HCT116 (cell line): ENCODE measurements at regions not wholly inside any gene's neighbourhood (a gene's known extent, or its start where the extent isn't known, plus 50 kb on each side); places are given as distances from the start of the nearest gene placed in this dataset.

Source experiments
- ATAC-seq: fragments of 200-7000 bp; cut with Tn5 transposase; 2 replicates; pipeline ENCODE4 v1.9.1; 2020; ENCODE audit warnings: mild to moderate bottlenecking, moderate library complexity
- BruUV-seq: library from RNA; stranded (reverse); fragments of 400-500 nt; replicated peaks from 2 replicates; lab custom pipeline; 2021; lab: Mats Ljungman, UMichigan
- CTCF ChIA-PET: fragments of 300-600 bp; sonication (Branson Sonifier 250); formaldehyde crosslinking; loops from one replicate; lab custom pipeline; 2021; ENCODE audit warnings: antibody characterized with exemption; lab: Charles Lee
- POLR2A ChIA-PET: fragments of 300-600, 350-600 bp; sonication (Branson Sonifier 250); formaldehyde crosslinking; loops from one replicate; lab custom pipeline; 2021; ENCODE audit warnings: antibody characterized with exemption; lab: Charles Lee
- RAD21 ChIA-PET, 2 experiments: fragments of 300-600 bp; sonication (Branson Sonifier 250); formaldehyde crosslinking; loops; one replicate each; lab custom pipeline; 2023; ENCODE audit warnings: low total read pairs in 2 of 2; ENCODE audit not compliant: uncharacterized antibody in 2 of 2, unreplicated experiment in 2 of 2, low non-redundant PET in 1 of 2; lab: Charles Lee
- DNase-seq: peaks from one replicate; pipeline ENCODE4 v3.0.0-alpha.2; 2010; ENCODE audit warnings: low read depth, low spot score
- H2AFZ ChIP-seq: fragments of 200-600 bp; shearing (Covaris generic), sonication (generic); 2 replicates; pipeline ENCODE4 v1.6.1; 2017; ENCODE audit warnings: low read depth, mixed run types, mixed read lengths, antibody characterized with exemption, low read length; ENCODE audit not compliant: poor library complexity, severe bottlenecking
- H3K27ac ChIP-seq: 2 replicates; pipeline ENCODE4 v1.5.1; 2012; ENCODE audit warnings: low read depth, low read length
- H3K27me3 ChIP-seq: fragments of 200-600 bp; sonication (generic); 2 replicates; pipeline ENCODE4 v1.6.1; 2016; ENCODE audit warnings: mixed run types, low read length, mixed read lengths; ENCODE audit not compliant: insufficient read depth
- H3K36me3 ChIP-seq, 2 experiments: fragments of 200-500 bp in 1 of 2; fragments of 200-600 bp in 1 of 2; sonication (Bioruptor generic) in 1 of 2; sonication (generic) in 1 of 2; 2 replicates each; pipeline versions ENCODE4 v1.5.1 to v1.6.1; 2014 to 2016; ENCODE audit warnings: low read length in 2 of 2, inconsistent platforms in 1 of 2, mixed read lengths in 1 of 2, mixed run types in 1 of 2; ENCODE audit not compliant: insufficient read depth in 2 of 2, control insufficient read depth in 1 of 2
- H3K4me1 ChIP-seq, 2 experiments: fragments of 200-600 bp in 1 of 2; sonication (generic) in 1 of 2; 2 replicates each; pipeline versions ENCODE4 v1.5.1 to v1.6.1; 2012 to 2017; ENCODE audit warnings: low read length in 2 of 2, inconsistent platforms in 1 of 2, mild to moderate bottlenecking in 1 of 2, mixed read lengths in 1 of 2, mixed run types in 1 of 2, moderate library complexity in 1 of 2; ENCODE audit not compliant: insufficient read depth in 2 of 2, control insufficient read depth in 1 of 2
- H3K4me2 ChIP-seq: fragments of 200-600 bp; sonication (generic); 2 replicates; pipeline ENCODE4 v1.6.1; 2017; ENCODE audit warnings: mixed run types, low read length, mixed read lengths
- H3K4me3 ChIP-seq, 2 experiments: fragments of 200-600 bp in 1 of 2; sonication (generic) in 1 of 2; replicated peaks in 1 of 2; 2 replicates each; pipeline ENCODE4 v1.5.1; 2011 to 2016; ENCODE audit warnings: low read length in 2 of 2, control low read depth in 1 of 2, low read depth in 1 of 2, mild to moderate bottlenecking in 1 of 2, mixed read lengths in 1 of 2, mixed run types in 1 of 2
- H3K79me2 ChIP-seq: fragments of 200-600 bp; sonication (generic); 2 replicates; pipeline ENCODE4 v1.6.1; 2017; ENCODE audit warnings: mild to moderate bottlenecking, mixed run types, low read length, moderate library complexity, mixed read lengths; ENCODE audit not compliant: insufficient read depth
- H3K9ac ChIP-seq: fragments of 200-600 bp; sonication (generic); 2 replicates; pipeline ENCODE4 v1.6.1; 2016; ENCODE audit warnings: low read length, mixed read lengths
- H3K9me2 ChIP-seq: fragments of 200-600 bp; sonication (generic), shearing (Covaris generic); 2 replicates; pipeline ENCODE4 v1.6.1; 2017; ENCODE audit warnings: mixed run types, mild to moderate bottlenecking, moderate library complexity; ENCODE audit not compliant: insufficient read depth
- H3K9me3 ChIP-seq, 2 experiments: fragments of 200-500 bp in 1 of 2; fragments of 200-600 bp in 1 of 2; sonication (Bioruptor generic) in 1 of 2; sonication (generic) in 1 of 2; 2 replicates each; pipeline ENCODE4 v1.6.1; 2014 to 2017; ENCODE audit warnings: low read length in 2 of 2, mixed read lengths in 2 of 2, inconsistent platforms in 1 of 2, low read depth in 1 of 2, mild to moderate bottlenecking in 1 of 2, mixed run types in 1 of 2, moderate library complexity in 1 of 2; ENCODE audit not compliant: control insufficient read depth in 1 of 2, insufficient read depth in 1 of 2
- H4K20me1 ChIP-seq: fragments of 200-600 bp; sonication (generic), shearing (Covaris generic); 2 replicates; pipeline ENCODE4 v1.6.1; 2017; ENCODE audit warnings: mixed run types, mild to moderate bottlenecking, moderate library complexity; ENCODE audit not compliant: insufficient read depth
- CEBPB ChIP-seq: IDR thresholded peaks from 2 replicates; pipeline ENCODE4 v1.6.1; 2012; ENCODE audit warnings: low read depth
- EGR1 ChIP-seq: IDR thresholded peaks from 2 replicates; pipeline ENCODE4 v1.6.1; 2012; ENCODE audit warnings: low read depth
- ELF1 ChIP-seq: IDR thresholded peaks from 2 replicates; pipeline ENCODE4 v1.6.1; 2012; ENCODE audit warnings: low read depth, borderline replicate concordance
- EZH2 ChIP-seq: fragments of 200-600 bp; sonication (generic); IDR thresholded peaks from 2 replicates; pipeline ENCODE4 v1.6.1; 2017; ENCODE audit warnings: antibody characterized with exemption, mixed run types
- EZH2phosphoT487 ChIP-seq: fragments of 200-600 bp; IDR thresholded peaks from 2 replicates; pipeline ENCODE4 v1.6.1; 2018; ENCODE audit warnings: antibody characterized with exemption, borderline replicate concordance
- FOSL1 ChIP-seq: IDR thresholded peaks from 2 replicates; pipeline ENCODE4 v1.6.1; 2012; ENCODE audit warnings: low read depth
- JUND ChIP-seq: IDR thresholded peaks from 2 replicates; pipeline ENCODE4 v1.6.1; 2012
- POLR2A ChIP-seq: IDR thresholded peaks from 2 replicates; pipeline ENCODE4 v1.7.0; 2011; ENCODE audit warnings: borderline replicate concordance; ENCODE audit not compliant: insufficient read depth, insufficient read length; ENCODE audit errors: extremely low read depth
- RAD21 ChIP-seq: IDR thresholded peaks from 2 replicates; pipeline ENCODE4 v1.6.1; 2012; ENCODE audit warnings: low read depth, mild to moderate bottlenecking
- SIN3A ChIP-seq: IDR thresholded peaks from 2 replicates; pipeline ENCODE4 v1.6.1; 2012; ENCODE audit warnings: low read depth
- SP1 ChIP-seq: IDR thresholded peaks from 2 replicates; pipeline ENCODE4 v1.6.1; 2012; ENCODE audit warnings: low read depth
- SRF ChIP-seq: IDR thresholded peaks from 2 replicates; pipeline ENCODE4 v1.6.1; 2012; ENCODE audit warnings: low read depth
- TCF7L2 ChIP-seq: IDR thresholded peaks from 2 replicates; pipeline ENCODE4 v1.7.0; 2011; ENCODE audit warnings: borderline replicate concordance, inconsistent platforms; ENCODE audit not compliant: insufficient read depth, insufficient read length; ENCODE audit errors: extremely low read depth
- ZNF274 ChIP-seq: fragments of 200-500 bp; sonication (Bioruptor generic); IDR thresholded peaks from 2 replicates; pipeline ENCODE4 v1.6.1; 2014; ENCODE audit warnings: mild to moderate bottlenecking, low read depth, low read length, inconsistent platforms
- intact Hi-C: fragments of 100-400 bp; cut with micrococcal nuclease; formaldehyde crosslinking; loops from 2 replicates; pipeline ENCODE4 v1.10.0; 2022
- TF ChIP-seq, protein P1 (sequence below): IDR thresholded peaks from 2 replicates; pipeline ENCODE4 v1.6.1; 2012
- TF ChIP-seq, protein P2 (sequence below): IDR thresholded peaks from 2 replicates; pipeline ENCODE4 v1.6.1; 2012; ENCODE audit warnings: low read depth

DNA sequence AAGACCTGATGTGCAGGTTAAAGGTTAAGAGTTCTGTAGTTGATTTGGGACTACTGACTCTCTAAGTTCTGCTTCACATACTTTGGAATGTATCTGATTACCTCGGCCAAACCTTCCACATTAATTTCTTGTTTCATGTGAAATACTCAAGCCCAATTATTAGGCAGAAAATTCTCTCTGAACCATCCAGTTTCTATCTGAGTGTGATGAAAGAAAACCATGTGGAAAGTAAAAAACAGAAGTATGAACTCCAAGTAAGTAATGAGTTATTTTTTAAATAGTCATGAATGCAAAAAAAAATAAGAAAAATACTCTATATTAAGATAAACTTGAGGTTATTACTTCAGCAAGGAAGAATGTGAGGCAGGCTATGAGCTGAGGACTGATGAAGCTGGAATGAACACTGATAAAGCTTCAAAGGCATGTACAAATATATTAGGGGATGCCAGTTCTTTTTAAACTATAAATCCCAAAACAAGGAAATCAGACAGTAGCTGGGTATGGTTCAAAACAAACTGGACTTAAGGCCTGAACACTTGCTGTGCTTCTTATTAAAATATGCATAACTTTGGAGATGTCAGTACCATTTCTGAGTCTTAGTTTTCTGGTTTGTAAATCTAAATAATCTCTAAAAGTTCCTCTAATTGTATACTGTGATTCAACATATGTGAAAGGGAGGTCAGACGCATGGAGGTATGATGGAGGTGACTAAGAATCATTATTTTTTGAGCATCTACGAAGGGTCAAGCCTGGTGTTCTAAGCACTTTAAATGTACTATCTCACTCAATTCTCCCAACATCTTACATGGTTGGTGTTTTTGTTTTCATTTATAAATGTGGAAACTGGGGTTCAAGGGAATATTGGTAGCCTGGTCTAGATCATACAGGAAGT lies 59.6 kb downstream of the COL6A6 start:
- TF ChIP-seq JUND, result no peak
- TF ChIP-seq EZH2, result no peak
- TF ChIP-seq CEBPB, result no peak
- TF ChIP-seq EZH2phosphoT487, result no peak
- TF ChIP-seq SRF, result no peak
- no peak for TF ChIP-seq SP1
- TF ChIP-seq TCF7L2, result no peak
- TF ChIP-seq, protein P1, sequence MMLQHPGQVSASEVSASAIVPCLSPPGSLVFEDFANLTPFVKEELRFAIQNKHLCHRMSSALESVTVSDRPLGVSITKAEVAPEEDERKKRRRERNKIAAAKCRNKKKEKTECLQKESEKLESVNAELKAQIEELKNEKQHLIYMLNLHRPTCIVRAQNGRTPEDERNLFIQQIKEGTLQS, result no peak
- TF ChIP-seq, all 23 proteins: peak for 0
- H3K4me1 ChIP-seq, result no peaks in the 10 kb centered on the region
- H3K36me3 ChIP-seq, result no peaks in the 10 kb centered on the region
- ChIA-PET POLR2A (no interaction called here), RAD21 (no interaction called here), CTCF (no interaction called here)
- no TSS peak for BruUV-seq
- ATAC-seq (no peak), DNase-seq (no peak)
- peaks cover 61% of the 10 kb centered on the region for H3K27me3 ChIP-seq
- no peaks in the 10 kb centered on the region for H3K79me2 ChIP-seq
- H3K9me3 ChIP-seq, result no peaks in the 10 kb centered on the region
- no peak overlapping the region for H3K4me2 ChIP-seq
- H3K9ac ChIP-seq, result no peak overlapping the region
- intact Hi-C loops, result no loop called here
- H3K9me2 ChIP-seq, result no peaks in the 10 kb centered on the region
- H3K27ac ChIP-seq, result no peak overlapping the region
- H2AFZ ChIP-seq, result no peak overlapping the region
- H3K4me3 ChIP-seq, result no peak overlapping the region
- H4K20me1 ChIP-seq, result no peaks in the 10 kb centered on the region

DNA sequence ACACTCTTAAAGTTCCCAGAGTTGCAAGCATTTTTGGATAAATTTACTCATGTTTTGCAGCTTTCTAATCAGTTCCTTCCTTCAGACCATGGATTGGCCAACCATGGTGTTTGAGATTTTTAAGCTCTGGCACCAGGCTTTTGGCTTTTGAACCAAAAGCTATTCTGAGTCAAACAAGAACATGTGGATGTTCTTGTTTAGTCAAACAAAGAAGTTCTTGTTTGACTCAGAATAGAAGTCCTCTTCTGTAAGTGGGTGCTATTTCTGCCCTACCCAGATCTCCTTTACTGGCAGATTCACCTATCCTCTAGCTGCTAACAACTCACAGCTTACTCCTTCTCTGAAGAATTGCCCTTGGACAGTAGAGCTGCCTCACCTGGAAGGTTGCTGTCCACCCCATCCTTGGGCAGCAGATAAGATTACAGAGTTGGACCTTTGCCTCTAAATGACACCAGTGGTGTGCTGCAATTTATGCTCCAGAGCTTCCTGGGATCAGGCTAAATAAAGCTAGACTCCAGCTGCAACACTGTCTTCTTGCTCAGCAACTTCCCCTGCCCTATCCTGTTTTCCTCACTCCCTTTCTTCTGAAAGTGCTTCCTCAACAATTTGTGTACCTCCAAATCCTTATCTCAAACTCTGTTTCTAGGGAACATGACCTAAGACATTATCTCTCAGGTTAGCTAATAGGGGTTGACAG lies 65.6 kb downstream of the COL6A6 start:
- CTCF ChIA-PET, result interaction anchor here (0.9 kb wide), 1 partner anchor 44 kb away, joined by 3 read pairs; no protein-coding TSS in a partner anchor
- TF ChIP-seq POLR2A (no peak), SRF (no peak), ZNF274 (no peak), ELF1 (no peak), EGR1 (no peak), RAD21 (no peak), SIN3A (no peak), SP1 (no peak), JUND (no peak), EZH2phosphoT487 (no peak), FOSL1 (no peak)
- TF ChIP-seq, protein P2, sequence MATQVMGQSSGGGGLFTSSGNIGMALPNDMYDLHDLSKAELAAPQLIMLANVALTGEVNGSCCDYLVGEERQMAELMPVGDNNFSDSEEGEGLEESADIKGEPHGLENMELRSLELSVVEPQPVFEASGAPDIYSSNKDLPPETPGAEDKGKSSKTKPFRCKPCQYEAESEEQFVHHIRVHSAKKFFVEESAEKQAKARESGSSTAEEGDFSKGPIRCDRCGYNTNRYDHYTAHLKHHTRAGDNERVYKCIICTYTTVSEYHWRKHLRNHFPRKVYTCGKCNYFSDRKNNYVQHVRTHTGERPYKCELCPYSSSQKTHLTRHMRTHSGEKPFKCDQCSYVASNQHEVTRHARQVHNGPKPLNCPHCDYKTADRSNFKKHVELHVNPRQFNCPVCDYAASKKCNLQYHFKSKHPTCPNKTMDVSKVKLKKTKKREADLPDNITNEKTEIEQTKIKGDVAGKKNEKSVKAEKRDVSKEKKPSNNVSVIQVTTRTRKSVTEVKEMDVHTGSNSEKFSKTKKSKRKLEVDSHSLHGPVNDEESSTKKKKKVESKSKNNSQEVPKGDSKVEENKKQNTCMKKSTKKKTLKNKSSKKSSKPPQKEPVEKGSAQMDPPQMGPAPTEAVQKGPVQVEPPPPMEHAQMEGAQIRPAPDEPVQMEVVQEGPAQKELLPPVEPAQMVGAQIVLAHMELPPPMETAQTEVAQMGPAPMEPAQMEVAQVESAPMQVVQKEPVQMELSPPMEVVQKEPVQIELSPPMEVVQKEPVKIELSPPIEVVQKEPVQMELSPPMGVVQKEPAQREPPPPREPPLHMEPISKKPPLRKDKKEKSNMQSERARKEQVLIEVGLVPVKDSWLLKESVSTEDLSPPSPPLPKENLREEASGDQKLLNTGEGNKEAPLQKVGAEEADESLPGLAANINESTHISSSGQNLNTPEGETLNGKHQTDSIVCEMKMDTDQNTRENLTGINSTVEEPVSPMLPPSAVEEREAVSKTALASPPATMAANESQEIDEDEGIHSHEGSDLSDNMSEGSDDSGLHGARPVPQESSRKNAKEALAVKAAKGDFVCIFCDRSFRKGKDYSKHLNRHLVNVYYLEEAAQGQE, result no peak
- TF ChIP-seq, protein P1, result no peak

More for the DNA sequence above, 65.6 kb downstream of the COL6A6 start:
- Histone ChIP-seq H3K36me3 (no peaks in the 10 kb centered on the region), H3K27me3 (peaks cover 40% of the 10 kb centered on the region), H3K4me1 (no peaks in the 10 kb centered on the region), H4K20me1 (no peaks in the 10 kb centered on the region), H3K27ac (no peak overlapping the region), H3K9me2 (no peaks in the 10 kb centered on the region), H3K4me2 (no peak overlapping the region), H3K4me3 (no peak overlapping the region), H3K9ac (no peak overlapping the region), H3K79me2 (no peaks in the 10 kb centered on the region), H2AFZ (no peak overlapping the region), H3K9me3 (no peaks in the 10 kb centered on the region)
- ATAC-seq (no peak), DNase-seq (no peak)
- intact Hi-C loops, result no loop called here
- no TSS peak for BruUV-seq
- RAD21 ChIA-PET, result no interaction called here
- POLR2A ChIA-PET, result no interaction called here
